ENCODE measurements at regions not wholly inside any gene's neighbourhood (a gene's known extent, or its start where the extent isn't known, plus 50 kb on each side); places are given as distances from the start of the nearest gene placed in this dataset.

DNA sequence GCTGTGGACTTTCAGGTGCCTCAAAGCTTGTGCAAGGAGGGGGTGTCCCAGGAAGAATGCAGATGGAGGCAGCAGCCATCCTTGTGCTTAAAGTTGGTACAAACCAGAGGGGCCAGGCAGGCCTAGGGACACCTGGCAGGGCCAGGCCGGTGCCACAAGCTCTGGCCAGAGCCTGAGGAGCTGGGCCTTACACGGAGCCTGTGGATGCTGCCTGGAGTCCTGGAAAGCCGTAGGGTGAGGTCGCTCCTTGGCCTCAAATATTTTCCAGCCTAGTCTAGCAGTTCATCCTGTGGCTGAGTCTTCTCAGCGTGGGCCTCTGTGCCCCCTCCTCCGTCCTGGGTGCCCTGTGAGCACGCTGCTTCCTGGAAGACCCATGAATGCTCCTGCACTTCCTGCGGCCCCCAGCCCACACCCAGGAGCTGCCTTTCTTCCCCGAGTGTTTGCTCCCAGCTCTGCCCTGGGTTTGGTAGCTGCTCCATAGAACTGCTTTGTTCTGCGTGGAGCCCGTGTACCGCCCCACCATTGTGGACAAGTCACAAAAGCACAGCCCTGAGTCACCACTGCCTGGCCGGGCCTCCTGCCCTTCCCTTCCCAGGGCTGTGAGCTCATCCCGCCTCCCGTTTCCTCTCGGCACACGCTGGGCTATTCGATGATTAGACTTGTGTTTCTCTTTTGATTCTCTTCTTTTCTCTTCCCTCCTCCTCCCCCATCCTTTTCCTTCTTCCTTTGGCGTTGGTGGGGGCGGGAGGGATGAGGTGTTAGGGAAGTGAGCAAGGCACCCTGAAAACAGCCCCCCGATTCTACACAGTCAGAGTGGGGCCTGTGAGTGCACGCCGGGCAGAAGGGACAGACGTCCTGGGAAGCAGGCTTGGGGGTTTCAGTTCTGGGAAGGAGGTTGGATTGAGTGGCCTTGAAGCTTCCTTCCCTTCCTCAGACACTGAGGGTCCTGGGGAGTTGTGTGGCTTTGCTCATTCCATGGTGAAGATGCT, 73.2 kb upstream of the SHH start:
- peak; percentile 40 for DNase-seq (ENCODE audit: low spot score)

DNA sequence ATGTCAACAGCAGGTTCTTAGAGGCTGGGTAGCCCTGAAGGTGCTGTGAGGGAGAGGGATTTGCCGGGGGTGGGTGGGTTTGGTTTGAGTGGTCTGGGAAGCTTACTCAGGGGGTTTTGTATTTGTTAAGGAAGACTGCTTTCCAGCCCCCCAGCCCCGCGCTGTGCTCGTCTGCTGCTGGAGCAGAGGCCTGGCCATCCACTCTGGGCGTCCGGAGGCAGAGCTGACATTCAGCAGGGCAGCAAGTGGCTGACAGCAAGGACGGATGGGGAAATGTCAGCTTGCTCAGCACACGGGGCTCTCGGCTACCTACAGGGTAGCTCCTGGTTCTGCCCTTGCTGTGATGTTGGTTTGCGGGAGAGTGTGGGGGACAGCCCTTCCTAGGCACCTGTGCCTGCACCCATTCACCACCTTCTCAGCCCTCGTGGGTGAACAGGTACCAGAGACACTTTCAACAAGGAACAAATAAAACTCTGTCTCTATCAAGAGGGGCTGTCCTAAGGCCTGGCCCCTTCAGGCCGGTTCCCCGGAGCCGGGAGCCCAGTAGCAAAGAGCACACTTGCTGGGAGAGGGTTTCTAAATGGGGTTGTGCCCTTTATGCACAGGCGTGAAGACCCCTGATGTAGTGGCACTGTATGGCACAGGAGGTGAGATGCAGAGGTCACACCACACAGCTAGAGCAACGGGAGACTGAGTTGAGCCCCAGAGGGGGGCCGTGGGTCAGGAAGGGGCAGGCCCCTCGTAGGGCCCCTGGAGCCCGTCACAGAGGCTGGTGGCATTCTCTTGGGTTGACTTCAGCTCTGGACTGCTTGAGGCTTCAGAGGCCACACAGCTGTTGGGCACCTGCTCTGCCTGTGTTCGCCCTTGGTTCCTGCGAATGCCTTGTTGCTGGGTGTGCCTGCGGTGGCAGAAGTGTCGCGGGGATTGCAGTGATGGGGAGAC, 72.2 kb upstream of the SHH start:
- DNase-seq (ENCODE audit: low spot score), result no peak

DNA sequence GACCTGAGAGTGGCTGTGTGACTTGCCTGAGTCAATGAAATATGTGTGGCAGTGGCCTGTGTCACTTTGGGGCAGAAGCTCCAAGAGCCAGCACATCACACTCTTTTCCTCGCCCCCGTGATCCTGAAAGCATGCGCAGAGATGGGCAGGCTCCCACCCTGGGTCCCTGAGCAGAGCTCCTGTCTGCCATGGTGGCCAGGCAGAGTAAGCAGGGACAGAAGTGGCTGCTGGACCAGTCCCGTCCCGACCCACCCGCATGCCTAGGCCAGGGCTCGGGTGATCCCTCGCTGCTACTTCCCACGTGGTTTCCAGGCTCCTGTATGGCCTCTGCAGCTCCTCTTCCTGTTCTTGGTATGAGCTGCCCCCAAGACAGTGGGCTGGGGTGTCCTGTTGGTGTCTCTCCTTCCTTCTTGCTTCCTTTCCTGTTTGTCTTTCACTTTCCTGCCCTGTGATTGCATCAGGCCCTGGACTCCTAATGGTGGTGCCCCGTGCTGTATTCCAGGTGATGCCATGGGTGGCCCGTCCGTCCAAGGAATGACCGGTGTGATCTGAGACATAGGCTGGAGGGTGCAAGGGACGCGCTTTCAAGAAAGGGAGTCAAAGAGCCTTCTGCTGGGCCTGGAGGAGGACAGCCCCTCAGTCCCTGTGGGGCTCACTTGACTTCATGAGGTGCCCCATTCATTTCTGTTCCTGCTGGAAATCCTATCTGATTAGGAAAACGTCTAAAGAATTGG, 71.4 kb upstream of the SHH start:
- no peak for DNase-seq (ENCODE audit: low spot score)

DNA sequence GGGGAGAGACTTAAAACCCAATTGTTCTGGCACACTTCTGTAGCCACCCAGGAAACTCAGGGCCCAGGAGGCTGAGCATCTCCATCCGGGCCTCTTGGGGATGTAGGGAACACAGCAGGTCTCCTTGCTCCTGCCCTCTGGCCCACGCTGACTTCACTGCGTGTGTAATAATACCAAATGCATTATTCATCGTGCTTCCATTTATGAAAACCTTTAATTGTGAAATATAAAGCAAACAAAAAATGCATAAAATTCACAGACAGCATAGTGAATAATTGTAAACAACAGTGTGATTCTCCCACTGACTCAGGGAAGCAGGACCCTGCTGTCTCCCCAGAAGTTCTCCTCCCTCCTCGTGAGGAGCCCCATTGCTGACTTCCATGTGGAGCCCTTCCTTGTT, 70.3 kb upstream of the SHH start:
- no peak for DNase-seq (ENCODE audit: low spot score)

DNA sequence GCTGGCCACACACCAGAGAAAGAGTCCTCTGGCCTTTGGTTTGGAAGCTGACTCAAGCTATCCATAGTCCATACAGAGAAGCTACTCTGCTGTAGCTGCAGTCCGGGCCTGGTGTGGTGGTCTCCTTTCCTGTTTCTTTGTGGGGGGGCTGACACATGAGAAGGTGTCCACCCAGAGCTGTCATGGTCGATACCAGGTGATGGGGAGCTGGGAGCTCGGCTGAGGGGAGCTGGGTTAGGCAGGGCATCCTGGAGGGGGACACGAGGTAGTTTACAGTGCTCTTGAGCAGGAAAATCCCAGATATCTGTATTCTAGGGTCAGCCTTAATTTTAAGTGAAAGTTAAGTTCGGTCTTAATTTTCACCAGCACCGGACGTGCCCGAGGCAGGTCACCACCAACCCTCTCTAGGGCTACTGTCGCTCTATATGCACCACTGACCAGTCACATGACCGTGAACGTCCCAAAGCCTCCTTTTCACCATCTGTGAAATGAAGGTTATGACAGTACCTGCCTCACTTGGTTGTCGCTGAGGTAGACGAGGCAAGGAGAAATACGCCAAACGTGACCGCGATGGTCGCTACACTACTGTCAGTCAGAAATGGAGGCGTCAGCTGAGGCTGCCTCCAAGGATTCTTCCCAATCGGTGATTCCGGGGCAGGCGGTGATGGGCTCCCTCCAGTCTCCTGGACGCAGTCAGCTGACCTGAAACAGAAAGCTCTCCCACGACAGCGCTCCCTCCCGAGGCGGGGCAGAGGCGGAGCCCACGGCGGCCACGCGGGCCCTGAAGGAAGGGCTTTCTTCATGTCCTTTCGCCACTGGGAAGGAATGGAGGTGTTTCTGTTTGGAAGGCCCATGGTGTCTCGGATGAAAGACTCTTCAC, 69.4 kb upstream of the SHH start:
- DNase-seq (ENCODE audit: low spot score), result no peak

DNA sequence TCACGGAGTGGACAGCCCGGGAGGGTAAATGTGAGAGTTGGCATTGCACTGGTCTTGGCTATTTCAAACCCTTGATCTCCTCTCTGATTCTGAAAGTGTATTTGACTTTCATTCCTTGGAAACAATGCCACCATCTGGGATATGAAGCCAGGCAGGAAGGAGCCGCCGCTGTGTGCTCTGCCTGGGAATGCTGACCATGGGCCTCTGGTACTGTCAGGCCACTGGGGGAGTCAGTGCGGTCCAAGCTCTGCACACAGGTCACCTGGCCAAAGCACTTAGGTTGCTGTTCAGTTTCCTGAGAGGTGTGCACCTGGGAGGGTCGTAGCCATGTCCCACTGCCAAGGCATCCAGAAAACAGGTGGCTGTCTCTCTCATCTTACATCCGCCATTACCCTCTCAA, 68.5 kb upstream of the SHH start:
- DNase-seq (ENCODE audit: low spot score), result no peak

DNA sequence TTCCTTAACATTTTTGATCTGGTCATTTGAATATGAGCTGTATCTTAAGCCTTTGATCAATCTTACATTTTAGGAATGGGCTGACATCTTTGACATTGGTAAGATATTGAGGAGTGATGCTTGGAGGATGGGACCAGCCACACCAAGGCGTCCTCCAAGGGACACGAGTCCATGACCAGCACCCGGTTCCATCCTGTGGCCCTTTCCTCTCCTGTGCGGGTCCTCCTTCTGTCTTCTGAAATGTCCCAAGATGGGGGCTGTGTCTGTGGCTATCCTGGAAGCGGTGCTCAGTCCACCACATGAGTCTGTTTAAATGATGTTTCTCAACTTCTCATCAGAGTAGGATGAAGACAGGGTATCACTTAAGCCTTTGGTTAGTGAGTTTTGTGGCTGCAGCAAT, 67.3 kb upstream of the SHH start:
- DNase-seq (ENCODE audit: low spot score), result no peak

DNA sequence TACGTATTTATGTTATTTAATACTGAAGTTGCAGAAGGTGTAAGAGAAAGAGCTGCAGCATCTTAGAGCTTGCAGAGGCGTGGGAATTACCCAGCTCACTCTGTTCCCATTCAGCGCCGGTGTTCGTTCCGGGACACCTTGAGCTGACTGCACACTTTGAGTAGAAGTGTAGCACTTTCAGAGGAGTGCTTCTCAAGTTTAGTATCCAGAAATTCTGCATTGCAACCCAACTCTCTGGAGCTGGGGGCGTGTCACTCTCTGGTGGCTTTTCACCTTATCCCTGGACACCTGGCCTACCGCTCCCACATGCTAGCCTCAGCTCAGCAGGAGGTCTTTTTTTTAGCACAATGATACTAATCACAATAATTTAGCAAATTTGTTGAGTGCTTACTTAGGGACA, 66.4 kb upstream of the SHH start:
- DNase-seq (ENCODE audit: low spot score), result no peak

DNA sequence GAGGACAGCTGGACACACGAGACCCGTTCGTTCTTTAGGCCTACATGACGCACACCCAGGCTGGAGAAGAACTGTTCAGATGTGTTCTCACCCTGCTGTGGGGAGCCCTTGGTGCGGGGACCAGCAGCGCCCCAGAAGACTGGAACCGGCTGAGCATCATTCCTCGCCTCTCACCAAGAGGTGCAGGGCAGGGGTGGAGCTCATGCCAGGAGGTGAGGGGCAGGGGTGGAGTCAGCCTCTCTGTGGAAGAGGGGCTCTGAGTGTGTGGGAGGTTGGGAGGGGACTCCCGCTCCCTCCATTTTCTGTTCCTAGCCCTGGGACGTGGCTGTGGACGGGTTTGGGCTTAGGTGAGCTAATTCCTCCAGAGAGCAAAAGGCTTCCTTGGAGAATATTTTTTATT, 66.0 kb upstream of the SHH start:
- DNase-seq (ENCODE audit: low spot score), result no peak

DNA sequence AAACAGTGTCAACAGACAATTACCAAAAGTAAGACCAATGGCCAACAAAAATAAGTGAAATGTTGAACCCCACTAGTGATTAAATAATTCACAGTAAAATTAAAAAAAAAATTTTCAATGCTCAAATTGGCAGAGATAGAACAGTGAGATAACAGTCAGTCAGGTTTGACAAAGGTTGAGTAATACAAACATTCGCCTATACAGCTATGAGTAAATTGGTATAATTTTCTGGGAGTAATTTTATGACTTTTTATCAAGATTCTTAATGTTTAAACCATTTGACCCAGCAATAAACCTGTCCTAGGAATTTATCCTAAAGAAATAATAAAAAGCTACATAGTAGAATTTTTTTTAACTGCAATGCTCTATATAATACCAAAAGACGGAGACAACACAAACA, 64.9 kb upstream of the SHH start:
- no peak for DNase-seq (ENCODE audit: low spot score)

DNA sequence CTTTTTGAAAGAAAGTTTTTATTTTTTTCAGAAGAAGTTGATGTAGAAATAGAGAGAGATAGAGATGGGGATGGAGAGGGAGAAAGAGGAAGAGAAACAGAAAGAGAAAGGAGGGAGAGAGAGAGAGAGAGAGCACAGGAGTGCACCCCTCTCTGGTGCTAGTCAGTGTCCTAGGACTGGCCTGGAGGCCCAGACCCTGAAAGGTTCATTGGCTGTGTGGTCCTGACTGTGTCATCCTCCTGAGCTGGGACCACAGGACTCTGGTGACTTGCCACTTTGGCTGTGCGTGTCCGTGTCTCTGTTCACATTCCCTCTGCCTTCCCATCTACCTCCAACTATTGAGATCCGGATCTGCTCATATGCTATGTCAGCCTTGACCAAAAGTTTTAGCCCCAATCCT, 62.1 kb upstream of the SHH start:
- no peak for DNase-seq (ENCODE audit: low spot score)

DNA sequence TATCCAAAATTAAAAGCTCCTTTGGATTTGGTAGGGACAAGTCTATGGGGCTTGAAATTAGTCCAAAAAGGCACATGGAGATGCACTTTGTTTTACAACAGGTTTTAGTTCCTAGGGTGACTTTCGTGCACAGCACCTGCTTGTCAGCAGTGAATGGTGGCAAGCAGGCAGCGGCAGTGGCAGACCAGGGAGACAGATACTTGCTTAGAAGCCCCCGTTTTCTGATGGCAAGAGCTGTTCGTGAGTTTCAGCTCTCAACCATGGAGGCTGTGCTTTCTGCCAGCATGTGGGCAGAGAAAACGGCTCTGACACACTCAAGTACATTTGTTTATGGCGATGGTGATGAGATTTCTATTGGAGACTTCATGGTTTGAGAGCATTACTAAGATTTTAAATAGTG, 61.7 kb upstream of the SHH start:
- DNase-seq (ENCODE audit: low spot score), result no peak

DNA sequence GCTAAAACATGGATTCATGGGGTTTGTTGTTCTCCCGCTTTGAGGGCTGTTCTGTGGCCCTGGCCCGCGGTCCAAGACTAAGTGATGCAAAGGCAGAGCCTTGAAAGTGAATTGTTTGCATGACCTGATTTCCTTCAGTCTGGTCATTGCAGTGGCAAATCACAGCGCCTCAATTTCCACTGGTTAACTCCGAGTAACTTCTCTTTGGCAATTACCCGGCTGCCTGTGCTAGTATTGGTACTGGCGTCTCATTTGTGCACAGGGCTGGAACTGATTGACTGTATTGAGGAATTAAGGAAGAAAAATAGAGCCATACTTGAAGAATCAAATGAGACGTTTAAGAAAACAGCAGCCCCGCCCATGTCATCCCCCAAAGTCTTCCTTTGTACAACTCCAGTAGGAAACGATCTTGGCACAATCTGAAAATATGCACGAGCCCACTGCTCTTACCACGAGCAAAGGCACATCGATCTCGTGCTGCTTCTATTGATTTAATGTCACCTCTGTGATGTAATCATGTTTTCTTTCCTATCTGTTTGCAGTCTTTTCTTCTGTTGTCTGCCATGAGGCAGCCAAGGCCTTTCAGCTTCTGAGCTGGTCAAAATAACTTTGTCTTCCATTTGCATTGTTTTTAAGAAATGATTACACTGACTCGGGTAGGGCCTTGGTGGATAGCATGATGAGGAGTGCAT, 60.6 kb upstream of the SHH start:
- DNase-seq (ENCODE audit: low spot score), result no peak

DNA sequence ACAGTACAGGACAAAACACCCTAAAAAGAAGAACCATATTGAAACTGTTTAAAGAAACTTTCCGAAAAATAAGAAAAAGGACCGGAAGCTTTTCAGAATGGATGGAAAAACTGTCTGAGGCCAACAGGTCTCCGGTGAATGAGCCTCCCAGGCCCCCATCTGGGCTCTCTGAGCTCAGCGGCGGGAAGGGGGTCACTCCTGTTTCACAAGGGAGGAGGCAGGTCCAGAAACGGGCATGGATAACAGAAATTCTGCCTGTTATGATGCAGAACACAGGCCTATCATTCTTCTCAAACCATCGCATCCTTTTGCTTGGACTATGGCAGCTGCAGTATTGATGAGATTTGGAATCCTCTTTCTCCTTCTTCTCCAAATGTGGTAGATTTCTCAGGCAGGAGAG, 58.9 kb upstream of the SHH start:
- DNase-seq (ENCODE audit: low spot score), result no peak

DNA sequence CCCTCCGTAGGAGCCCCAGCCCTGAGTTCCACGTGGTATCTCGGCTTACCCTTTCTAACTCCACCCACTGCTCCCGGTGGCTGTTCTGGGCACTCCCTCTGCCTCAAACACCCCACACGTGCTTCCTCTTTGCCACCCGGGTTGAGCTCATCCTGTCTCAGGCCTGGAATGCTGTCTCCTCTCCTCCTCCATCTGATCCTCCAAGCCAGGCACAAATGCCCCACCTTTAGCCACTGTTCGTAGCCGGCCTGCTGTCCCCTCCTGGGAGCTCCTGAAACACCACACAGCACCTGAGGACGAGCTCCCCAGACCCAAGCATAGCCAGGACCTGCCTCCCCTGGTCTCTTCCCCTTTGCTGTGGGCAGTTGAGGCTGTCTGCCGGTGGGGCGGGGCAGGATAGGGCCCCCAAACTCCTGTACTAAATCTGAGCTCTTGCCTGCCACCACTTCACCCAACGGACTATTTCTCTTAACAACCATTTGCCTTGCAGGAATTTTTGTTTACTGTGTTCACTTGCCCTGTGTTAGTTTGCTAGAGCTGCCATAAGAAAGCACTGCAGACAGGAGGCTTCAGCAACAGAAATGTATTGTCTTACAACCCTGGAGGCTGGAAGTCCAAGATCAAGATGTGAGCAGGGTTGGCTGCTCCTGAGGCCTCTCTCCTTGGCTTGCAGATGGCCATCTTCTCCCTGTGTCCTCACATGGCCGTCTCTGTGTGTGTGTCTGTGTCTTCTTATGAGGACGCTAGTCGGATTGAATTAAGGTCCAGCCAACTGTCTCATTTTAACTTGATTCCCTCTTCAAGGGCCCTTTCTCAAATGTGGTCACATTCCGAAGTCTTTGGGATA, 58.3 kb upstream of the SHH start:
- no peak for DNase-seq (ENCODE audit: low spot score)

DNA sequence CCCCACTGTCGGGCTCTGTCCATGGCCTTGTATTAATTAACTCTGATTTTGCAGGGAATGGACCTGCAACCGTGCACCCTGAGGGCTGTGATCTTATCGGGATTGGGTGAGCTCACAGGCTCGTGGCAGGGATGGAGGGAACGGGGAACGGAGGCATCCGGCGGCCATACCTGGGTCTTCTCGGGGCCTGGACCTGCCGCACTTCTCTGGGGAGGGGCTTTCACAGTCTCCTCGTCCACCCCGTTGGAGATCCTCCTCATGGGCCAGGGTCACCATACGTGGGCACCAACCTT, 57.5 kb upstream of the SHH start:
- DNase-seq (ENCODE audit: low spot score), result no peak

DNA sequence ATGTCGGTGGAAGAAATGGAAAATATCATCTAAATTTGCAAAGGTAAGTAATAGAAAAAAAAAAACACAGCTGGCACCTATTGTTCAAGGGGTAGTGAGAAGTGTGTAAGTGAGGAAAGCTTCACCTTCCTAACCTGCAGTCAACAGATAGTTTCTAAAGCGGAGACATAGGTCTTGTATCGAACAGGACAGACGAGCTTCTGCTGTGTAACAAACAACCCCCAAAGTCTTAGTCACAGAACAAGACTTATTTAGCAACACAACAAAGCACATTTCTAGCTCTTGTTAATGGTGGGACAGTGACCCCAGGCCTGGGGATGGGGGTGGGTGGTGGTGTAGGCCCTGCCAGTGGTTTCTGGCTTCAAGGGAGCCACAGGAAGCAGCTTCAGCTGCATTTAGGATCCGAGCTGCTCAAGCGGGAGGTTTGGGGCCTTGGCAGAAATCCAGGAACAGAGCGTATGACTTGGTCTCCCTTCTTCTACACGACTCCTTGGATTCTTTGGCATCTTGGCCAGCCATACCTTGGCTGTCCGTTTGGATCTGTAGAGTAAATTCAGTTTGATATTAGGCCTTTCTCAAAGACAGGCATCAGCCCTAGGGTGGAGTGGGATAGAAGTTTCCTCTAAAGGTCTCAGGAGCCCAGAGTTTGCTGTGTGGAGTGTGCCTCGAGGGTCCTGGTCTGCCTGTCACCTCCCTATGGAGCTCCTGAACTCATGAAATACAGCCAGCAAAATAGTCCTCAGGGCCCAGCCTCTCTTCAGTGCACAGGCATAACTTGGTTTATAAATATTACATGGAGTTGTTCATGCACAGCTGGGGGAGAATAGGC, 56.9 kb upstream of the SHH start:
- DNase-seq (ENCODE audit: low spot score), result no peak

DNA sequence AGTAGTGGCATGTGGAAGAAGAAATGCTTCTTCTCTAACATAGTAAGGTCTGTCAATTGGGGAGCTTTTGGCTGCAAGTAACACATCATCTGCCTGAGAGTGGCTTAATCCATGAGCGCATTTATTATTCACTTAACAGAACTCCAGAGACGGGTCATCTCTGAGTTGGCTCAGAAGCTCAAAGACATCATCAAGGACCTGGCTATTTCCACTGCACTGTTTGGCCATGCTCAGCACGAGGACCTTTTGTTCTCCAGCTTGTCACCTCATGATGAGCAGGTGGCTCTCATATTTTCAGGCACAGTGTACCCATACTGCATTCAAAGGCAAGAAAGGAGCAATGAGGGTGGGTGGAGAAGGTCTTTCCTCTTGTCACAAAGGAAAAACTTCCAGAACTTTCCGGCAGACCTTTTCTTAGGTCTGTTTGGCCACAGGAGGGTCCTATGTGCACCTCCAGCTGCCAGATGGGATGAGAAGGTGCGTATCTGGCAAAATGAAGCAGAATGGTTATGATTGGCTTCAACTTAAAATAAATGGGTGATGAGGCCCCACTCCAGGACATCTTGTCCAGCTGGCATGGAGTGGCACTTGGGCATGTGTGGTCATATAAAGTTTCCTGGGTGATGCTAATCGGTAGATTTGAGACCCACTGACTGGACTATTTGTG, 55.6 kb upstream of the SHH start:
- DNase-seq (ENCODE audit: low spot score), result no peak

DNA sequence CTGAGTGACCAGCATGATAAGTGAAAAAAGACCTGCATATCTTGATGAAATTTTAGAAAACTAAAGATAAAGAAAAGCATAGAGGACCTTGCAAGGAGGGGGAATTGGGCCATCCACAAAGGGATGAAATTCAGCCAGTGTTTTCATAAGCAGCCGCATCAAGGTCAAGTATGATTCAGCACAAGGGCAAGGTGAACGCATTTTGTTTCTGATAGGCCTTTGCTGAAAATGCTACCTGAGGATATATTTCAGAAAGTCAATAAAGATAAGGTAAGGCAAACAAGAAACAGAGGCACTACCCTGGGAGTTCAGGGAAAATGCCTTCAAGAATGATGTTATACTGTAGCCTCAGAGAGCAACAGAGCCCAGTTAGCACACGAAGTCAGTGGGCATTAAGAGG, 55.0 kb upstream of the SHH start:
- DNase-seq (ENCODE audit: low spot score), result no peak

Measured in iPS-NIHi11 (cell line).